WTC11 (cell line): ENCODE measurements at regions not wholly inside any gene's neighbourhood (a gene's known extent, or its start where the extent isn't known, plus 50 kb on each side); places are given as distances from the start of the nearest gene placed in this dataset.
"Not testable (repeated sequence)": the region's sequence is repeated elsewhere in the genome, so short reads cannot be mapped to it uniquely, and the experiment has no call there.

ENCODE experiments used
- ATF1 ChIP-seq: sonication (generic); formaldehyde crosslinking; IDR thresholded peaks from 2 replicates; pipeline ENCODE4 v1.8.1; 2023; ENCODE audit warnings: mild to moderate bottlenecking, moderate library complexity, missing genetic modification reagents
- CBFB ChIP-seq: sonication (generic); formaldehyde crosslinking; IDR thresholded peaks from 2 replicates; pipeline ENCODE4 v1.8.1; 2022; ENCODE audit warnings: mild to moderate bottlenecking, low read depth, missing genetic modification reagents
- CREB1 ChIP-seq: sonication (generic); formaldehyde crosslinking; IDR thresholded peaks from 2 replicates; pipeline ENCODE4 v1.8.0; 2023; ENCODE audit warnings: mild to moderate bottlenecking, missing genetic modification reagents
- CTCF ChIP-seq: fragments of 200-600 bp; IDR thresholded peaks from 2 replicates; pipeline ENCODE4 v1.8.0; 2022; ENCODE audit warnings: antibody characterized with exemption
- E2F4 ChIP-seq: sonication (generic); formaldehyde crosslinking; IDR thresholded peaks from 2 replicates; pipeline ENCODE4 v1.8.1; 2022; ENCODE audit warnings: low read depth, mild to moderate bottlenecking, moderate library complexity, missing genetic modification reagents, borderline replicate concordance
- HMGXB4 ChIP-seq: sonication (generic); formaldehyde crosslinking; IDR thresholded peaks from 2 replicates; pipeline ENCODE4 v1.8.1; 2023; ENCODE audit warnings: mild to moderate bottlenecking, moderate library complexity, missing genetic modification reagents
- IRF2 ChIP-seq: sonication (generic); formaldehyde crosslinking; IDR thresholded peaks from 2 replicates; pipeline ENCODE4 v1.8.0; 2022; ENCODE audit warnings: low read depth, missing genetic modification reagents, borderline replicate concordance
- MAX ChIP-seq: sonication (generic); formaldehyde crosslinking; IDR thresholded peaks from 2 replicates; pipeline ENCODE4 v1.8.0; 2022; ENCODE audit warnings: mild to moderate bottlenecking, missing genetic modification reagents
- NR3C1 ChIP-seq: sonication (generic); formaldehyde crosslinking; conservative IDR thresholded peaks from 2 replicates; pipeline ENCODE4 v1.8.1; 2023; ENCODE audit warnings: low read depth, mild to moderate bottlenecking, missing genetic modification reagents
- SMAD3 ChIP-seq: sonication (generic); formaldehyde crosslinking; IDR thresholded peaks from 2 replicates; pipeline ENCODE4 v1.8.0; 2022; ENCODE audit warnings: missing genetic modification reagents, mild to moderate bottlenecking, borderline replicate concordance
- SP1 ChIP-seq: sonication (generic); formaldehyde crosslinking; conservative IDR thresholded peaks from 2 replicates; pipeline ENCODE4 v1.8.1; 2022; ENCODE audit warnings: missing genetic modification reagents
- TEAD4 ChIP-seq: sonication (generic); formaldehyde crosslinking; IDR thresholded peaks from 2 replicates; pipeline ENCODE4 v1.8.0; 2022; ENCODE audit warnings: mild to moderate bottlenecking, missing genetic modification reagents
- ZBTB21 ChIP-seq: sonication (generic); formaldehyde crosslinking; IDR thresholded peaks from 2 replicates; pipeline ENCODE4 v1.8.1; 2023; ENCODE audit warnings: mild to moderate bottlenecking, missing genetic modification reagents, borderline replicate concordance
- ZNF121 ChIP-seq: sonication (generic); formaldehyde crosslinking; IDR thresholded peaks from 2 replicates; pipeline ENCODE4 v1.8.0; 2023; ENCODE audit warnings: missing genetic modification reagents

GRCh38 chr7:150048244-150049011 is 174.7 kb downstream of the ATP6V0E2 start:
- not testable (repeated sequence) for TF ChIP-seq CTCF; SMAD3 (CRISPR knock-in tag); MAX; ATF1 (CRISPR knock-in tag); E2F4 (CRISPR knock-in tag); HMGXB4 (CRISPR knock-in tag); ZBTB21; CBFB; TEAD4; IRF2; SP1 (CRISPR knock-in tag); ZNF121 (CRISPR knock-in tag); NR3C1 (CRISPR knock-in tag); CREB1 (CRISPR knock-in tag)
